GM18502 (cell line): ENCODE measurements at regions not wholly inside any gene's neighbourhood (a gene's known extent, or its start where the extent isn't known, plus 50 kb on each side); places are given as distances from the start of the nearest gene placed in this dataset.
"Not testable (repeated sequence)": the region's sequence is repeated elsewhere in the genome, so short reads cannot be mapped to it uniquely, and the experiment has no call there.

Source experiments
- ATAC-seq: cut with Tn5 transposase; IDR thresholded peaks from one replicate; pipeline ENCODE4 v1.9.1; 2021; ENCODE audit warnings: mild to moderate bottlenecking; ENCODE audit not compliant: unreplicated experiment, poor library complexity

GRCh38 chr5:23451156-23451555 lies 56.3 kb upstream of the PRDM9 start:
- no peak for ATAC-seq

DNA sequence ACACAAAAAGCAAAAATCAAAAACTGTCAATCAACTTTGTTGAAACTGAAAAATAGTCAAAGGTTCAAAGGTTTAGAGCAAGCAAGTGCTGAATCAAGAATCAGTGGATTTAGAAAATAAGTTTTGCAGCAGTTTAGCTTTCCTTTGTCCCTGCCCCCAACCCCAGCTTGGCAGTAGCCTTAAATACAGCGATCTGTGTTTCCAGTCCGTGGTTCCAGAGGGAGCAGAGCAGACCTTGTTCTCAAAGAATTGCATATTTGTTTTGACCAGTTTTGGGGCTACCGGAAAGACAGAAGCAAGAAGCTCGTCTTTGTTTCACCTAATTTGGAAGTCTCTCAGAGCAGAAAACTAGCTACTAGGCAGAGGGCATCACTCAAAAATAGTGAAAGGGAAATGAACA lies 57.2 kb upstream of the PRDM9 start:
- ATAC-seq: no peak

GRCh38 chr5:23448627-23449026 lies 58.8 kb upstream of the PRDM9 start:
- ATAC-seq: no peak

DNA sequence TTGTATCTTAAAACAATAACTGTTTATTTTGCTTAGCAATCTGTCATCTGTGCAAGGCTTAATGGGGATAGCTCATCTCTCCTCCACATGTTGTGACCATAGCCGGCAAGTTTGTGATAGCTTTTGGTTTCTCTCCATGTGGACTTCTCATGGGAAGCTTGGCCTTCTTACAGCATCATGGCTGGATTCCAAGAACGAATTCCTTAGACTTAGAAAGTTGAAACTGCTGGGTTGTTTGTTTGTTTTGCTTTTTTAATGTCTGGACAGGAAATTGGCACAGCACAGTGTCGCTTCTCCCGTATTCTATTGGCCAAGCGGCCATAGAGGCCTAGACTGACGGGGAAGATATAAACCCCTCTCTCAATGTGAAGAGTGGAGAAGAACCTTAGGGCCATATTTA lies 61.0 kb upstream of the PRDM9 start:
- ATAC-seq: no peak

DNA sequence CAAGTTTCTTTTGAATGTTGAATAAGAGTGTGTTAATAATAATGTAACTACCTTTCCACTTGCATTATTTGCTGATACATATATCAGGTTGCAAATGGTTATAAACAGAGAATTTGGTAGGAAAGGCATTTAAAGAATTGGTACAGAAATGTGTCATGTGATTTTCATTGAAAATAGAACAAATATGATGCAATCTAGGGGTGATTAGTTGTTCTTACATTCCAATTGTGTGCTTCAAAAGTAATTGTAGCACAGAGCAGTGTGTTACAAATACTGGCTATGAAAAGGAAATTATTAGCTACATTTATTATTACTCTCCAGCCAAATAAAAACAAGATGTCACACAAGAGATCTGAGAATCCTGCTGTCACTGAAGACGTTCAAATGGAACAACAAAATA lies 61.8 kb upstream of the PRDM9 start:
- no peak for ATAC-seq

- no peak for ATAC-seq
These were observed 66.7 kb upstream of the PRDM9 start for GRCh38 chr5:23440703-23441102.

DNA sequence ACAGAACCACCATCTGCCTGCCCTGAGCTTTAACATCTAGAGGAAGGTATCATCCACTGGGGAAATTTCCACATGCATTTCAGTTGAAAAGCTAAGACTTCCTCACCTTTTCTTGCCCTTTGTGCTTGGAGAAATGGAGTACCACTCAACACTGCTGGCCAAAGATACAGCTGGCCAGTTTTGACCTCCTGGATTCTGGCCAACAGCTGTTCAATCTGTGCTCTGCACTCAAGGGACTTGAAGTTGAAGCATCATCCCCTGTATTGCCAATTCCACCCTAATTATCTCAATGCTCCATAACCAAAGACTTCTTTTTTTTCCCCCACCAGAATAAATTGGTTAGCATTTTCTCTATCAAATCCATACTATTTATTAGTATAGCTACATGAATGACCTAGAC lies 70.4 kb upstream of the PRDM9 start:
- ATAC-seq: no peak

GRCh38 chr5:23433534-23434315 lies 73.7 kb upstream of the PRDM9 start:
- no peak for ATAC-seq

DNA sequence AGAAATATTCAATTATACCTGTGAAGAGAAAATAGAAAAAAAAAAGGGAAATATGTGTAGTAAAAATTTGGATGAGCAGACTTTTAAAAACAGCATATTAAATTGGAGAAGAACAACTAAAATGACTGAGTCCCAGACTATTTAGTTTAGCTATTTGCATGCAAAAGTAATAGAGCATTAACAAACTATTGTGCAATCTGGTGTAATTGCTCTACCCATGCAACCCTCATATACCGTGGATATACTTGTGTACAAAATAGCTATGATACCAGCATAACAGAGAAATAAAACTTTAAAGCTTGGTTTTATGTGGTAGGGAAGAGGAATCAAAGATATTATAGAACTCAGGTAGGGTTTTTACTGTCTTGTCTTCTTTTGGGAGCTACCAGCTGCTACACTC lies 78.7 kb upstream of the PRDM9 start:
- ATAC-seq: no peak

GRCh38 chr5:23420214-23420613 lies 87.2 kb upstream of the PRDM9 start:
- ATAC-seq: not testable (repeated sequence)

DNA sequence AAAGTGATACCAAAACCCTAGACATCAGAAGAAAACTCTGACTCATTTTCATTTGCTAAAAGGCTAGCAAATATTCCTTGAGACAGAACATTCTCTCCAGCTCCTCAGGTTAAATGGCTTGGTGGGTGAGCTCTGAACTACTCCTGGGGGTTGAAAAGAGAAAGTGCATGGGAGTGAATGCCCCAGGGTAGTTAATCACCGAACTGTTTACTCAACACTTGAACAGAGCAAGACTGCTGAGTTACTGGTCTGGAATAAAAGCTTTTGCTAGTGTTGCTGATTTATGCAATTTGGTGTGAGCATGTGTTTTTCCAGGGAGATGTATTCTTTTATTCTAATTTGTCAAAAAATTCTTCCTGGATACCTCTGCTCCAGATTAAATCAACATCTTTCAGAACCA lies 88.3 kb upstream of the PRDM9 start:
- ATAC-seq: no peak

- no peak for ATAC-seq
These were observed 94.9 kb upstream of the PRDM9 start for GRCh38 chr5:23412515-23412914.

GRCh38 chr5:23411994-23412393 lies 95.4 kb upstream of the PRDM9 start:
- no peak for ATAC-seq

DNA sequence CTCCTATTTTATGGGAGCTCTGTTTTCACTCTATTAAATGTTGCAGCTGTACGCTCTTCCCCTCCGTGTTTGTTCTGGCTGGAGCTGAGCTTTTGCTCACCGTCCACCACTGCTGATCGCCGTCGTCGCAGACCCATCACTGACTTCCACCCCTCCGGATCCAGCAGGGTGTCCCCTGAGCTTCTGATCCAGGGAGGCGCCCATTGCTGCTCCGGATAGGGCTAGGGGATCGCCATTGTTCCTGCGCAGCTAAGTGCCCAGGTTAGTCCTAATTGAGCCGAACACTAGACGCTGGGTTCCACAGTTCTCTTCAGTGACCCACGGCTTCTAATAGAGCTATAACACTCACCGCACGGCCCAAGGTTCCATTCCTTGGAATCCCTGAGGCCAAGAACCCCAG lies 96.2 kb upstream of the PRDM9 start:
- ATAC-seq: no peak

DNA sequence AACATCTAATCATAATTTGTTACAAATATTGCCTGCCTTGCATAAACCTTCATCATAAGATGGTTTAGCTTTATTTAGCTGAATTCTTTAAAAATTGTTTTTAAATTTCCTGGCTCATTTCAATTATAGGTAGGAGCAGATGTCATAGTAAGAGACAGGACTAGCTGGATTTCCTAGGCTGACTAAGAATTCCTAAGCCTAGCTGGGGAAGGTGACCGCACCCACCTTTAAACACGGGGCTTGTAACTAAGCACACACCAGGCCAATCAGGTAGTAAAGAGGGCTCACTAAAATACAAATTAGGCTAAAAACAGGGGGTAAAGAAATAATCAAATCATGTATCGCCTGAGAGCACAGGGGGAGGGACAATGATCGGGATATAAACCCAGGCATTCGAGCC lies 96.6 kb upstream of the PRDM9 start:
- ATAC-seq: not testable (repeated sequence)

GRCh38 chr5:23405316-23406068 lies 101.9 kb upstream of the PRDM9 start:
- ATAC-seq: no peak

- no peak for ATAC-seq
These were observed 104.8 kb upstream of the PRDM9 start for GRCh38 chr5:23402585-23402984.

DNA sequence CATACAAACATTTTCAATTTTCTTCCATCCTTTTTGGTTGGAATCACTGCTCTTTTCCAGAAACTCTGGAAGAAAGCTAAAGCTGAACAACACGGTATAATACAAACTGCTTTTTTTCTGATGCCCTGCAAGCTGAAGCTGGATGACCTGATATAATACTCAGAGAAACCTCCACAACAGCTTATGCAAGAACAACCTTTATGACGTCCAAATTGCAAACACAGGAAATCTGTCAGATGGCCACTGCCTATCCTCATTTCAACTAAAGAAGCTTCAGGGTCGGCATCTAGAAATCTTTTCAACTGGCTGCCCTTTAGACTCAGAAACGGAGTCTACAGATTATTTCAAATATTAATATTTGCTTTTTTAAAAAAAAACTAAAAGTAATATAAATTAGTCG lies 106.5 kb upstream of the PRDM9 start:
- no peak for ATAC-seq

GRCh38 chr5:23396346-23396745 lies 111.1 kb upstream of the PRDM9 start:
- ATAC-seq: no peak

DNA sequence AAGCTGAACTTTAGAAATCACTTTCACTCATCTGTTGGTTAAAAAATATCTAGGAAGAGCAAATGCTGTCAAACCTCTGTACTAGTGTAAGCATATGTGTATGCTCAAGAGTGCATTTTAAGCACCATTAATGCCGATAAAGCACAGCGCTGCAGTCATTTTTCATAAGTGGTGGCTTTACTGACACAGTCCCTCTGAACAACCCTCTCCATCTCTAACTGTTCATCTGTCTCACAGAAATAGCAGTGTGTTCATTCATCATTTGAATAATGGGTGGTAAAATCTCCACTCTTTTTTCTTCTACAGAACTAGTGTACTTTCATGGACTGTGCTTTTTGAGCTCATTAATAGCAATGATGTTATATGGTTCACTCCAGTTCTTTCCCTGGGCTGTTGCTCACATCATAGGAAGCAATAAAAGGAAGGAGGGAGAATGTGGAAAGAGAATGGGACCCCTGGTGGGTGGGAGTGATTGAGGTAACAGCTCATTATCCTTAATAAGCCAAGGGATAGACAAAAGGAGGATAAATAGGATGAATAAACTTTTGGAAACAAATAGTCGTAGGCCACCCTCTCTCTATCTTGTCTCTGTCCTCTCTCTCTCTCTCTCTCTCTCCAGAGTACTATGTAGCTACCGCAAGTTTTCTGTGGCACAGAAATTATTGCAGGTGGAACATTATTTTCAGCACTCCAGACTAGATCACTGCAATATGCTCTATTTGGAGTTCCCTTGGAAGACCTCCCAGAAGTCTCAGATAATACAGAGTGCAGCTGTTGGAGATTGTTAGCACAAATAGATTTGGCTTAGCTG lies 117.9 kb upstream of the PRDM9 start:
- ATAC-seq: no peak

DNA sequence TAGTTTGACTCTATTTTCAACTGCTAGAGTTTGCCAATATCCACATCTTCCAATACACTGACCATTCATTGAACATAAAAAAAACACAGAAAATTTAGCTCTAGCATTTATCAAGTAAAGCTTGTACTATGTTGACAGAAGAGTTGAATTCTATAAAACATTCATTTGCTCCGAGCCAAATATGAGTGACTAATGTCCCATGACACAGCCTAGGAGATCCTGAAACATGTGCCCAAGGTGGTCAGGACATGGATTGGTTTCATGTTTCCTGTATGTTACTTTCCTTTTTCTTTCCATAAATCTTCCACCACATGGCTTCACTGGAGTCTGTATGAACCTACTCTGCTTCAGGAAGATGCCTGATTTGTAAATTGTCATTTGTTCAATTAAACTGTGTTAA lies 122.4 kb upstream of the PRDM9 start:
- no peak for ATAC-seq
